Liver (tissue), 3 donors: ENCODE measurements at regions not wholly inside any gene's neighbourhood (a gene's known extent, or its start where the extent isn't known, plus 50 kb on each side); places are given as distances from the start of the nearest gene placed in this dataset.

Experiments
- CTCF ChIP-seq: fragments of 150-350 bp; IDR thresholded peaks from 2 replicates; pipeline ENCODE4 v1.5.1; 2017; ENCODE audit warnings: improper control_type of control experiment, low read depth, low read length; ENCODE audit not compliant: missing input control
- FOXA1 ChIP-seq: IDR thresholded peaks from 2 replicates; pipeline ENCODE4 v1.6.1; 2016; ENCODE audit warnings: antibody characterized with exemption
- GABPA ChIP-seq, 2 donors: IDR thresholded peaks in 1 of 2; conservative IDR thresholded peaks in 1 of 2; 2 replicates each; pipeline ENCODE4 v1.6.1; 2016; ENCODE audit warnings: antibody characterized with exemption in 2 of 2, mild to moderate bottlenecking in 1 of 2, moderate library complexity in 1 of 2
- HNF4A ChIP-seq, 2 donors: conservative IDR thresholded peaks; 2 replicates each; pipeline ENCODE4 v1.6.1; 2016; ENCODE audit warnings: antibody characterized with exemption in 2 of 2, mild to moderate bottlenecking in 2 of 2
- JUND ChIP-seq, 2 donors: IDR thresholded peaks; 2 replicates each; pipeline ENCODE4 v1.6.1; 2016; ENCODE audit warnings: antibody characterized with exemption in 2 of 2
- RAD21 ChIP-seq, 2 donors: IDR thresholded peaks; 2 replicates each; pipeline ENCODE4 v1.6.1; 2016; ENCODE audit warnings: antibody characterized with exemption in 2 of 2, mild to moderate bottlenecking in 2 of 2
- donor health status: healthy.
- donor health status: healthy.

DNA sequence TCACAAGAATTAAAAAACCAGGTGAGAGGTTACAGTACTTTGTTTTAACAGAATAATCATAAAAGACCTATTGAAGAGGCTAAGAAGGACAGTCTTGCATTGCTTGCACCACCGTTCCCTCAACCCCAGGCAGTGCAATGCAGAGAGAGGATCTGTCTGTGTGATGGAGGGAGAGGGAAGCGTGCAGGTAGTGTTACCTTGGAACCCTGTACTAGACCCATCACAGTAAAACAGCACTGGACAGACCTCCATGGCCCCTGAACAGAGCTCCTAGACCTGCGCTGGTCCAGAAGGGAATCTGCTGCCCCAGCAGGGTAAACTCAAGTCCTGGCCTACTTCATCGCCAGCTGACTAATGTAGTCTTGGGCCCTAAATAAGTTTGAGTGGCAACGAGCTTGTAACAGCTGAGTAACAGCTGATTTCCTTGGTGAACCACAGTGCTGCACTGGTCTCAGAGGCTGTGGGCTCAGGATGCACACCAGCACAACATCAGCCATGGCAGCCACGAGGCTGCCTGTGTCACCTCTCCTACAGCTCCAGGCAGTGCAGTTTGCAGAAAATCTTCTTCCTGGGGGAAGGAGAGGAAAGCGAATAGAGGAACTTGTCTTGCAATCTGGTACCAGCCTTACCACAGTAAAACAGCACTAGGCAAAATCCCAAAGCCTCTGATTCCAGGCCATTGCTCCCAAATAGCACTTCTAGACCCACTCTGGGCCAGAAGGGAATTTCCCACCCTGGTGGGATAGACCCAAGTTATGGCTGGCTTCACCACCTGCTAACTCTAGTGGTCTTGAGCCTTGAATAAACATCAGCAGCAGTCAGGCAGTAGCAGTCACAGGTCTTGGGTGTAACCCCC, 417.2 kb downstream of the CDH7 start:
- TF ChIP-seq GABPA (IDR thresholded peaks at IDR 0.05 in 1 of 2, conservative IDR thresholded peaks at IDR 0.05 in 1 of 2) (no peak), CTCF (no peak), HNF4A (conservative IDR thresholded peaks at IDR 0.05) (no peak), RAD21 (IDR thresholded peaks at IDR 0.05) (no peak), JUND (IDR thresholded peaks at IDR 0.05) (no peak), FOXA1 (no peak)
